EH (cell line): ENCODE measurements at regions not wholly inside any gene's neighbourhood (a gene's known extent, or its start where the extent isn't known, plus 50 kb on each side); places are given as distances from the start of the nearest gene placed in this dataset.

Experiments
- DNase-seq: peaks from one replicate; pipeline ENCODE4 v3.0.0-alpha.2; 2015; ENCODE audit warnings: low read depth

DNA sequence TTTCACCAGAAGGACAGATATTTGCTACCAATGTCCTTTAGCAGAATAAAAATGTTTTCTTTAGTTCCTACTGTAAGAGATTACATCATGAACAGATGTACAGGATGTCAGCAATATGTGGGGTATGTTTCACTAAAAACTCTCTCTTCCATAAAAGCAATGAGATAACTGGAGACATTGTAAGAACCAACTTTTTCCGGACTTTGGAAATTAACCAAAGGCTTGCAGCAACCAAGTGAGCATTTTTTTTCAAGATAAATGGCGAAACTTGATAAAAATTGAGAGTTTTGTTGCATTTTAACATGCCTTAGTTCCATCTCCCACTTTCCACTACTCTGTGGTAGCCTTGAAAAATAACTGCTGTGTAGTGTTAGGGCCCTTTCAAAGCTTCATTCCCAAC, 429.8 kb upstream of the CDH2 start:
- DNase-seq: no peak

DNA sequence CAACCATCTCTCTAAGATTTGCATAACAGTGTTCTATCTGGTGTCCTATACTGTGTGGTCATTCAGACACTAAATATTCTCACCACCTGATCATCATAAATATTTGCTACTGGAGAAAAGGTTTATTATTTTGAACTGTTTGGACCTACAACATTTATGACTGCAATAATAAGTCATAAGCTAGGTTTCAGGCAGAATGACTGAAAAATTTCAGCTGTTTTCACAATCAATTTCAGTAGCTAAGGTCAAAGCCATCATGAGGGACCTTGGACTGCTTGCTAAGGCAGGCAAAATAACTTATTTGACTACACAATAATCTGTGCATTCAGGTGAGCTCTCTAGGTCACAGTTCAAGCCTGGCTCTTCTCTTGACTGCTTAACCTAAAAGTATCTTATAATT, 425.5 kb upstream of the CDH2 start:
- no peak for DNase-seq

DNA sequence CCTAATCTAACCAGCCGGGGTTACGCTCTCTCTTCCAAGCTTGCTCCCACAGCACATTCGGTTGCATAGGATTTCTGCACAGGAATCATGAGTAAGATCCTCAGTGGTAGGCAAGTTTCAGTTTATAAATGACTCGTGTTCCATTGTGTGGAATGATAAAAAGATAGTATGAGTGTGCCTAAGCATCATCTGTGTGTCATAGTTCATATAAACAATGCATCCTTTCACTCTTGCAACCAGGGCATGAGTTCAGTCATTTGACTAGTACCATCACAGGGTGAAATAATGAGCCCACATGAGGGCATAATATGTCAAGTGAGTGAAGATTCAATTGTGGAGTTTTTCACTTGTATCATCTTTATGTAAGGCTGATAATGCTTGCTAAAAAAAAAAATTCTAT, 417.1 kb upstream of the CDH2 start:
- peak; percentile 11 for DNase-seq

- DNase-seq: peak; percentile 48
Observed at GRCh38 chr18:28588884-28589549, 412.1 kb upstream of the CDH2 start.

GRCh38 chr18:28584731-28585130, 407.8 kb upstream of the CDH2 start:
- peak; percentile 74 for DNase-seq

GRCh38 chr18:28582724-28583123, 405.8 kb upstream of the CDH2 start:
- no peak for DNase-seq

DNA sequence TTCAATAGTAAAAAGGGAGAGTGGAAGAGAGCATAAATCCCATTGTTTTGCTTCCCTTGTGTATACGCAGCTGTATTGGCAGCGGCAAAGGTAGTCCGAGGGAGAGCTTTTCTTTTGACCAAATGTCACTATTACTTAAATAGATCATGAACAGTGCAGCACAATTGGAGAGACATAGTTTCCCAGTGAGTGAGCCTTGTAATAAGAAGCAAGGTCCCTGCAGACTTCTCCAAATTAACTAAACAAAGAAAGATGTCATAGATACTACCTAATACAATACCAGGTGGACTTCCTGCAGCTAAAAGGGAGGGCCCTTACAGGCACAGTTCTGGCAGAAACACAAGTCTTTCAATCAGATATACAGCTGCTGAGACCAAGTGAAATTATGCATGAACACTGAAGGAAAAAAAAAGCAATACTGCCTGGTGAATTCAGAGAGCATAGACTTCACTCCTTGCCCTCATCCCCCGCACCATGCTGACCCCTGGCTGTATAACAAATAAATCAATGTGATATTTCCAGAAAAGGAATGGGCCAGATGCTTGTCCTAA, 404.7 kb upstream of the CDH2 start:
- no peak for DNase-seq

DNA sequence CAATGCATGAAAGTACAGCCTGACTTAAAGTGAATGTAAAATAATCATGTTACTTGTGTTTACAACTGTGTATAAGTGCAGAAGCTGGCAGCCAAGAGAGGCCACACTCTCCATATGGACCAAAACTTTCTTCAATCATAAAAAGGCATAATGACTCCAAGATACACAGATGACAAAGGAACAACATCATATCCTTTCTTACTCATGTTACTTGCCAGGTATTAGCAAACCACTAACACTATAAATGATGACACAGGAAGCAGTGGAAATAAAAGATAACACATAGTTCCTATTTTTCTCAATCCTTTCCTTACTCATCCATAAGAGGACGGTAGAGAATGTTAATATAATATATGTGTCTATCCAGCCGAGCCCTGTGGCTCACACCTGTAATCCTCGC, 400.0 kb upstream of the CDH2 start:
- DNase-seq: no peak

DNA sequence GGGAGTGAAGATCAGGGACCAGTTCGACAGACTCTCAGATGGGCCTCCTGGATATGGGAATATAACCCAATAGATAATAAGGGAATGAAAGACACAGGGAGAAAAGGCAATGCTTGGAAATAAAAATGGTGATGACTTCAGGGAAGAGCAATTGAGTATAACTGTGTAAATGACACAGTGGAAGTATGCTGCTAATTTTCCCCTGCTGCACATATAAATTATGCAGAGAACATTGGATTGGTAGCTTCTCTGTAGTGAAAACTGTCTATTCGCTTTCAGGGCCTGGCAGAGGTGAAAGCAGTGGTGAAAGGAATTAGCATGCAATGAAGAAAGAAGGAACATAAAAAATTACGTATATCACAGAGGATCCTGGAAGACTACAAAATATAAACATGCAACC, 398.2 kb upstream of the CDH2 start:
- DNase-seq: no peak

DNA sequence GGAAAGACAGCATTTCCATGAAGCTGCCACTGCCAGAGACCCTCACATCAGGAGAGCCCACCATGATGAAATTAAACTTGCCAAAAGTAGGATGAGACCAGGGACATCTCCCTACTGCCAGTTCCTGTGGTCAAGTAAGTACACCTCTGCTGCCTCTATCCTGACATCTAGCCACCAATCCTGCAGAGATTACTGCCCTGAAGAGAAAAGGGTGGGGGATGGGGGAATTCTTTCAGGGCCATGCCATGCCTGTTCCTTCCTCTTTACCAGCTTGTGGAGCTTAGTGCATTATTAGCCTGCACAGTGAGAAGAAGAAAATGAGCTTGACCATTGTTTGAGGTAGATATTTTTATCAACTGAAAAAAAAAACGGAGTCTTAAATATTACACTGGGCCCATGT, 397.2 kb upstream of the CDH2 start:
- no peak for DNase-seq

GRCh38 chr18:28571929-28572328, 395.0 kb upstream of the CDH2 start:
- DNase-seq: no peak

GRCh38 chr18:28560331-28560730, 383.4 kb upstream of the CDH2 start:
- DNase-seq: no peak

DNA sequence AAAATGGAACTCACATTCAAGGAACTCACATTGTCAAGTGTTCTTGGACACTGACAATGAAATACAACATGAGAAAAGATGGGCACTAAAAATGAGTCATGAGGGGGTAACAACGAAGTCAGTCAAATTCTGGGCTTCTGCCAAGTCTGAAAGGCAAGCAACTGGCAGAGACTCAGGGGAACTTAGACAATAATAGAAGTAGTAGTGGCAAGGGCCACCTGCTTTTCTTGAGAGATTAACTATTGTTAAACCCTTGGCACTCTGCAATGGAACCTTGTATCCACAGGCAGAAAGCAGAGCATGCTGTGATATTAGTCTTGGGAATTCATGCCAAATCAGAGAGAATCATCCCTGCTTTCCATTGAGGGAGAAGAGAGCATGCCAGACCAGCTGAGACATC, 382.6 kb upstream of the CDH2 start:
- no peak for DNase-seq

- DNase-seq: no peak
Observed at GRCh38 chr18:28541934-28542333, 365.0 kb upstream of the CDH2 start.

GRCh38 chr18:28541276-28541930, 364.5 kb upstream of the CDH2 start:
- DNase-seq: peak; percentile 9

GRCh38 chr18:28529644-28530043, 352.7 kb upstream of the CDH2 start:
- no peak for DNase-seq

DNA sequence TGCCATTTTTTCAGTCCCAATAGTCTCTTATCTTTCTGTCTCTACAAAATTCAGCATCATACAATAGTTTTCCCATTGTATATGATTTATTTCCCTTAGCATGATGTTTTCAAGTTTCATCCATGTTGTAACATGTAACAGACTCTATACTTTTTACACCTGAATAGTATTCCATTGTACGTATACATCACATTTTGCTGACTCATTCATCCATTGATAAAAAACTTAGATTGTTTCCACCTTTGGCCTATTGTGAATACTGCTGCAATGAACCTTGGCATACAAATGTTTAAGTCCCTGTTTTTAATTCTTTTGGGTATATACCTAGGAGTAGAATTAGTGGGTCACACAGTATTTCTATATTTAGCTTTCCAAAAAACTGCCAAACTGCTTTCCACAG, 349.3 kb upstream of the CDH2 start:
- DNase-seq: no peak

GRCh38 chr18:28523758-28524475, 347.0 kb upstream of the CDH2 start:
- DNase-seq: no peak

GRCh38 chr18:28522236-28522635, 345.3 kb upstream of the CDH2 start:
- no peak for DNase-seq

DNA sequence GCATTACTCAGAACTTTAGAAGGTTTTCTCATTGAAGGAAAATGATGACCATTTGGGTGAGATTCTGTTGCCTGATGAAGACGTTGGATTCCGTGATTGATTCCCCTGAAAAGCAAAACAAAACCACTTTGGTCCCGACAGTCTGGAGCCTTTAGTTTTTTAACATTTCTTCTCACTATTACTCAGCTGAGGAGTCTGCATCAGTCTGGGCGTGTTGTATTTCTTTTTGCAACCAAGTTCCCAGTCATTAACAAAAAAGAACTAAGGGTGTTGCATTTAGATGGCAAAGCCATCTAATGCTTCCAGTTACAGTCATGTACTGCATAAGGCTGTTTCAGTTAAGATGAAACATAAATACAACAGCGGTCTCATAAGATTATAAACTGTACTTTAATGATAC, 343.1 kb upstream of the CDH2 start:
- no peak for DNase-seq

DNA sequence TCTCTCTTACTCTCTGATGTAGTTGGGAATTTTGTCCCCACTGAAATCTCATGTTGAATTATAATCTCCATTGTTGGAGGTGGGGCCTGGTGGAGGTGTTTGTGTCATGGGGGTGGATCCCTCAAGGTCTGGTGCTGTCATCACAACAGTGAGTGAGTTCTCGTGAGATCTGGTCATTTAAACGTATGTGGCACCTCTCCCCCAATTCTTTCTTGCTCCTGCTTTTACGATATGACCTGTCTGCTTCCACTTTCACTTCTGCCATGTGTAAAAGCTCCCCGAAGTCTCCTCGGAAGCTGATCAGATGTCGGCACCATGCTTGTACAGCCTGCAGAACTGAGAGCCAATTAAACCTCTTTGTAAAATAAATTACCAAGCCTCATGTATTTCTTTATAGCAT, 337.8 kb upstream of the CDH2 start:
- DNase-seq: no peak

DNA sequence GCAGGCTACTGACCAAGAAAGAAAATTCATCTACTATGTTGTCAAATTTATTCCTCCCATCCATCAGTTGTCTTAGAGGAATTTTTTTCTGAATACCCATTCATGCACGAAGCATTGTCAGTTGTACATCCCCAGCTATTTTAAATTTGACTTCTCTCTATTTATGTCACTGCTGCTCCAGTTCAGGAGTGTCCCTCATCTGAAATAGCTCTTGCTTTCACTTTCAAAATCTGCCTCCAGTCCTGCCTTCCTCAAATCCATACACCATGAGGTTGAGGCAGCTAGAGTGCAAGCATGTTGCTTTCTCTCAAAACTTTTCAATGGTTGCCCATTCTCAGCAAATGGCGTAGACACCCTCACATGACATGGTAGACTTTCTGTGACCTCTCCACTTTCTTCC, 335.4 kb upstream of the CDH2 start:
- peak; percentile 4 for DNase-seq

DNA sequence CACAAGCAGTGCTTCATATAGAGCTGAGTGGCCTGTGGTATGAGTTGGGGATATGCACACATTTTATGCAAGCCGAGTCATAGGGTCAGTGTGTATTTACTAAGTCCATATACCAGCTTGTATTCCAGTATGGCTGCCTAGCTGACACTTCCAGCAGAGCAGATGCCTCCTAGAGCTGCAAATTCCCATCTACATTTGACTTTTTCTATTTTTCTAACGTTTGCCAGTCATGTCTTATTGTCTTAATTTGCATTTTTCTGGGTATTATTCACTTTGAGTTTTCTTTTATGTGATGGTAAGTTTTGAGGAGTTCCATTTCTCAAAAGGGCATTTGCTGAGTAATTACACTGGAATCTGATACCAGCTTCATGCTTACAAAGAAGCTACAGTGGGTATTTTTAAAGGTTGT, 334.5 kb upstream of the CDH2 start:
- DNase-seq: peak; percentile 65
